DND-41 (cell line): ENCODE measurements at regions not wholly inside any gene's neighbourhood (a gene's known extent, or its start where the extent isn't known, plus 50 kb on each side); places are given as distances from the start of the nearest gene placed in this dataset.

Experiments used
- ATAC-seq: fragments of 200-7000 bp; cut with Tn5 transposase; 3 replicates; pipeline ENCODE4 v1.9.1; 2021; ENCODE audit warnings: low read depth; ENCODE audit not compliant: insufficient read depth
- DNase-seq: peaks from one replicate; pipeline ENCODE4 v3.0.0-alpha.2; 2020
- H2AFZ ChIP-seq: 2 replicates; pipeline ENCODE4 v1.6.0; 2012; ENCODE audit warnings: low read depth, low read length
- H3K27ac ChIP-seq: 2 replicates; pipeline ENCODE4 v1.5.1; 2012; ENCODE audit warnings: low read length, inconsistent platforms
- H3K27me3 ChIP-seq: fragments of 200-600 bp; sonication (generic); 2 replicates; pipeline ENCODE4 v1.6.0; 2012; ENCODE audit warnings: low read length, mild to moderate bottlenecking, inconsistent platforms; ENCODE audit not compliant: insufficient read depth, poor library complexity
- H3K36me3 ChIP-seq: 2 replicates; pipeline ENCODE4 v1.5.1; 2012; ENCODE audit warnings: low read length, inconsistent platforms; ENCODE audit not compliant: insufficient read depth
- H3K4me1 ChIP-seq: 2 replicates; pipeline ENCODE4 v1.5.1; 2012; ENCODE audit warnings: mild to moderate bottlenecking, low read length; ENCODE audit not compliant: insufficient read depth
- H3K4me2 ChIP-seq: 2 replicates; pipeline ENCODE4 v1.6.0; 2012; ENCODE audit warnings: mild to moderate bottlenecking, moderate library complexity, low read length, inconsistent platforms; ENCODE audit not compliant: insufficient read depth
- H3K4me3 ChIP-seq, 2 experiments: fragments of 200-600 bp in 1 of 2; shearing (Covaris generic) in 1 of 2; 2 replicates each; pipeline ENCODE4 v1.5.1; 2012 to 2016; ENCODE audit warnings: inconsistent platforms in 2 of 2, low read length in 2 of 2, mild to moderate bottlenecking in 2 of 2, low read depth in 1 of 2, moderate library complexity in 1 of 2
- H3K79me2 ChIP-seq: 2 replicates; pipeline ENCODE4 v1.6.0; 2012; ENCODE audit warnings: low read length, inconsistent platforms; ENCODE audit not compliant: insufficient read depth
- H3K9ac ChIP-seq: 2 replicates; pipeline ENCODE4 v1.6.0; 2012; ENCODE audit warnings: low read depth, mild to moderate bottlenecking, inconsistent platforms, low read length, moderate library complexity
- H3K9me3 ChIP-seq: 2 replicates; pipeline ENCODE4 v1.5.1; 2012; ENCODE audit warnings: low read length, moderate library complexity, mild to moderate bottlenecking, inconsistent platforms; ENCODE audit not compliant: insufficient read depth, severe bottlenecking
- H4K20me1 ChIP-seq: 2 replicates; pipeline ENCODE4 v1.6.0; 2012; ENCODE audit warnings: low read length; ENCODE audit not compliant: insufficient read depth
- CTCF ChIP-seq: IDR thresholded peaks from 2 replicates; pipeline ENCODE4 v1.5.1; 2012; ENCODE audit warnings: borderline replicate concordance, low read length, moderate library complexity, mild to moderate bottlenecking; ENCODE audit not compliant: poor library complexity, severe bottlenecking; ENCODE audit errors: extremely low read depth
- EZH2 ChIP-seq: IDR thresholded peaks from 3 replicates; pipeline ENCODE4 v1.6.1; 2012; ENCODE audit warnings: borderline replicate concordance, low read depth, mild to moderate bottlenecking, moderate library complexity, low read length, inconsistent platforms; ENCODE audit not compliant: severe bottlenecking

GRCh38 chr5:123671711-123672456, 159.9 kb downstream of the CSNK1G3 start:
- no peaks in the 10 kb centered on the region for H3K27me3 ChIP-seq
- no peak for DNase-seq
- no peak overlapping the region for H2AFZ ChIP-seq
- TF ChIP-seq EZH2 (no peak), CTCF (no peak)
- ATAC-seq = no peak
- no peak overlapping the region for H3K27ac ChIP-seq
- H3K79me2 ChIP-seq = no peaks in the 10 kb centered on the region
- H3K36me3 ChIP-seq = no peaks in the 10 kb centered on the region
- H4K20me1 ChIP-seq = no peaks in the 10 kb centered on the region
- H3K4me2 ChIP-seq = no peak overlapping the region
- H3K9ac ChIP-seq = no peak overlapping the region
- H3K4me3 ChIP-seq = no peak overlapping the region
- H3K9me3 ChIP-seq = no peaks in the 10 kb centered on the region
- peaks cover 4% of the 10 kb centered on the region; the same call in 1 of the 2 replicates for H3K4me1 ChIP-seq

- Histone ChIP-seq H3K9me3 (no peaks in the 10 kb centered on the region), H3K27me3 (no peaks in the 10 kb centered on the region), H3K4me1 (peaks cover 9% of the 10 kb centered on the region), H4K20me1 (no peaks in the 10 kb centered on the region), H3K36me3 (no peaks in the 10 kb centered on the region), H3K79me2 (no peaks in the 10 kb centered on the region), H3K27ac (no peak overlapping the region), H2AFZ (no peak overlapping the region), H3K4me3 (no peak overlapping the region), H3K9ac (no peak overlapping the region), H3K4me2 (no peak overlapping the region)
- TF ChIP-seq EZH2 = no peak
- peak; percentile 86 for TF ChIP-seq CTCF
- ATAC-seq (no peak), DNase-seq (peak; percentile 49)
Measured at GRCh38 chr5:123671042-123671441, 159.1 kb downstream of the CSNK1G3 start.
